Left lung (tissue), 4 donors: ENCODE measurements at regions not wholly inside any gene's neighbourhood (a gene's known extent, or its start where the extent isn't known, plus 50 kb on each side); places are given as distances from the start of the nearest gene placed in this dataset.

Experiments used
- ATAC-seq: fragments of 200-7000 bp; cut with Tn5 transposase; one replicate; pipeline ENCODE4 v1.9.1; 2020; ENCODE audit warnings: moderate library complexity
- DNase-seq, 4 donors: peaks; one replicate each; pipeline ENCODE4 v3.0.0-alpha.2; 2013 to 2020
- H3K27ac ChIP-seq, 2 donors: fragments of 200-600 bp; sonication (generic) in 1 of 2; one replicate each; pipeline versions ENCODE4 v1.5.0 to v1.8.0; 2020 to 2021
- H3K27me3 ChIP-seq, 2 donors: fragments of 200-600 bp; sonication (generic) in 1 of 2; one replicate each; pipeline versions ENCODE4 v1.5.0 to v1.8.0; 2020 to 2021
- H3K36me3 ChIP-seq, 2 donors: fragments of 200-600 bp; sonication (generic) in 1 of 2; one replicate each; pipeline versions ENCODE4 v1.5.0 to v1.8.0; 2020 to 2021
- H3K4me1 ChIP-seq, 2 donors: fragments of 200-600 bp; one replicate each; pipeline ENCODE4 v1.8.0; 2021
- H3K4me3 ChIP-seq, 2 donors: fragments of 200-600 bp; sonication (generic) in 1 of 2; one replicate each; pipeline versions ENCODE4 v1.5.0 to v1.8.0; 2020 to 2021; ENCODE audit warnings: mild to moderate bottlenecking in 1 of 2
- H3K9me3 ChIP-seq, 2 donors: fragments of 200-600 bp; sonication (generic) in 1 of 2; one replicate each; pipeline versions ENCODE4 v1.5.0 to v1.8.0; 2020 to 2021
- intact Hi-C, 2 donors: fragments of 100-400 bp; cut with DNase I; formaldehyde crosslinking; loops; one replicate each; pipeline versions ENCODE4 v1.11.2 to v1.14.2; 2022
- TF ChIP-seq, protein P1 (sequence below), 2 donors: fragments of 200-600 bp; sonication (generic) in 1 of 2; IDR thresholded peaks; one replicate each; pipeline versions ENCODE4 v1.5.0 to v1.8.0; 2021; ENCODE audit warnings: antibody characterized with exemption in 2 of 2
- donor health status: DM: no; HTN: yes; CAD: no.
- donor health status: DM: no; HTN: no; CAD: no.

DNA sequence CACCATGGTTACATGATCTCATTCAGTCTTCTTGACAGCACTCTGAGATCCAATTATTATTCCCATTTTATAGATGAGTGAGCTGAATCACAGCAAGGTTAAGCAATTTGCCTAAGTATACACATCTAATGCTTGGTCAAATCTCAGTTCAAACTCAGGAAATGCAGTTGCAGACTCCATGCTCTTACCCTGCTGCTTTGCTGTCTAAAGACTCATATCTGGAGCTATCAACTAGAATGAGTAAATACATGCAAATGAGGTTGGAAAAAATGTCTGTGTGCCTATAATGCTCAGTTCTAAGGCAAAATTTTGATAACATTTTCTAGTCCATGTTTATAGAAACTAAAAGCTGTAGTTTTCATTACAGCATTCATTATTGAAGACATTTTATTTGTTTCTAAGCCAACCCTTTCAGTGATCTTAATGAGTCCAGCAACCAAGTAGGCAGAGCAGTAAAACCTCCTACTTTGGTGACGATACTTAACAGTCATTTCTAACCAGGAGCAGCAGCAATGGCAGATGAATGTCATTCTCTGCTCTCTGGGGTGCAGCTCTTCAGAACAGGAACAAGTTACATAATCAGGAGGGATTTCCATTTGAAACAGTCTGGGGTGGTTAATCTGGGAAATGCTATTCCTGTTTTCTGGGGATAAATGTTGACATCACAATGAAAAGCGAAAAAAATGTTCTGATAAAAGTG lies 396.8 kb upstream of the UBE2E3 start:
- no peaks in the 10 kb centered on the region for H3K27me3 ChIP-seq
- no peak for ATAC-seq
- no peak for DNase-seq
- TF ChIP-seq, protein P1, sequence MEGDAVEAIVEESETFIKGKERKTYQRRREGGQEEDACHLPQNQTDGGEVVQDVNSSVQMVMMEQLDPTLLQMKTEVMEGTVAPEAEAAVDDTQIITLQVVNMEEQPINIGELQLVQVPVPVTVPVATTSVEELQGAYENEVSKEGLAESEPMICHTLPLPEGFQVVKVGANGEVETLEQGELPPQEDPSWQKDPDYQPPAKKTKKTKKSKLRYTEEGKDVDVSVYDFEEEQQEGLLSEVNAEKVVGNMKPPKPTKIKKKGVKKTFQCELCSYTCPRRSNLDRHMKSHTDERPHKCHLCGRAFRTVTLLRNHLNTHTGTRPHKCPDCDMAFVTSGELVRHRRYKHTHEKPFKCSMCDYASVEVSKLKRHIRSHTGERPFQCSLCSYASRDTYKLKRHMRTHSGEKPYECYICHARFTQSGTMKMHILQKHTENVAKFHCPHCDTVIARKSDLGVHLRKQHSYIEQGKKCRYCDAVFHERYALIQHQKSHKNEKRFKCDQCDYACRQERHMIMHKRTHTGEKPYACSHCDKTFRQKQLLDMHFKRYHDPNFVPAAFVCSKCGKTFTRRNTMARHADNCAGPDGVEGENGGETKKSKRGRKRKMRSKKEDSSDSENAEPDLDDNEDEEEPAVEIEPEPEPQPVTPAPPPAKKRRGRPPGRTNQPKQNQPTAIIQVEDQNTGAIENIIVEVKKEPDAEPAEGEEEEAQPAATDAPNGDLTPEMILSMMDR (IDR thresholded peaks at IDR 0.05), result no peak
- H3K4me1 ChIP-seq, result no peaks in the 10 kb centered on the region
- no peak overlapping the region for H3K27ac ChIP-seq
- no peaks in the 10 kb centered on the region for H3K36me3 ChIP-seq
- intact Hi-C loops, result no loop called here
- H3K4me3 ChIP-seq, result no peak overlapping the region
- no peaks in the 10 kb centered on the region for H3K9me3 ChIP-seq

DNA sequence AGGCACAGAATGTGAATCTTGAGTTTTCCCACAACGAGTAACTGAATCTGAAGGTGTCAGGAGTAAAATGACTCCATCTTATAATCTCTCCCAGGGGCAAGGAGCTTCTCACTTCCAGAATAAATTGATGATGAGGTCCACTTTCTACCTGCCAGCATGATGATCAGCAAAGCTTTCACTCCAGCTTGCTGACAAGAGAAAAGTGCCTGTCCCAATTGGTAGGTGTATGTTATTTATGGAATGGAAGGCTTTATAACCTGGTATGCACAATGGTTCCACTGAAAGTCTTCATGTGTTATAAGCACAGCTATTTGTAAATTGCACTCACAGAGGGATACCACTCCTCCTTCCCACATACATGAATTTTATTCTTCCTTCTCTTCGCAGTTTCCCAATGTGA lies 401.0 kb upstream of the UBE2E3 start:
- Histone ChIP-seq H3K4me3 (no peak overlapping the region), H3K27me3 (no peaks in the 10 kb centered on the region), H3K9me3 (no peaks in the 10 kb centered on the region), H3K36me3 (no peaks in the 10 kb centered on the region), H3K27ac (no peak overlapping the region), H3K4me1 (no peaks in the 10 kb centered on the region)
- TF ChIP-seq, protein P1 (IDR thresholded peaks at IDR 0.05), result no peak
- no peak for DNase-seq
- intact Hi-C loops, result no loop called here
- no peak for ATAC-seq

DNA sequence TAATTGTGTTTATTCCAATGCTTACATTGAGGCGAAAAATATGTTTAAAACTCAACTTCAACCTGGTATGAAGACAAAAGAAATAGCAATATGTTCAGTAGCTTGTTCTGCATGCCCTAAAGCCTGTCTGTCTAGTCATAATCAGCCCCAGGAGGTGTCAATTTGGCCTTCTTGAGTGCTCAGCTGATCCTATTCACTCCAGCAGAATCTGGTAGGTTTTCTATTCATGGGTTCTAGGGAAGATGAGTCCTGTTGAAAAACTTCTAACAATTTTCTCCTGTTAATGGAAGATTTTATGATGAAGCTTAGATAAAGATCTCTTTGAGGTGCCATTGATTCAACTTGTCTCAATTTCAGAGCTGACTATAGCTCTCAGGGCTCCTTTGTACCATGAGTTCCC lies 402.0 kb upstream of the UBE2E3 start:
- intact Hi-C loops, result no loop called here
- DNase-seq (no peak), ATAC-seq (no peak)
- H3K27ac ChIP-seq, result no peak overlapping the region
- no peaks in the 10 kb centered on the region for H3K9me3 ChIP-seq
- H3K36me3 ChIP-seq, result no peaks in the 10 kb centered on the region
- H3K4me3 ChIP-seq, result no peak overlapping the region
- H3K27me3 ChIP-seq, result no peaks in the 10 kb centered on the region
- H3K4me1 ChIP-seq, result no peaks in the 10 kb centered on the region
- TF ChIP-seq, protein P1 (IDR thresholded peaks at IDR 0.05), result no peak

DNA sequence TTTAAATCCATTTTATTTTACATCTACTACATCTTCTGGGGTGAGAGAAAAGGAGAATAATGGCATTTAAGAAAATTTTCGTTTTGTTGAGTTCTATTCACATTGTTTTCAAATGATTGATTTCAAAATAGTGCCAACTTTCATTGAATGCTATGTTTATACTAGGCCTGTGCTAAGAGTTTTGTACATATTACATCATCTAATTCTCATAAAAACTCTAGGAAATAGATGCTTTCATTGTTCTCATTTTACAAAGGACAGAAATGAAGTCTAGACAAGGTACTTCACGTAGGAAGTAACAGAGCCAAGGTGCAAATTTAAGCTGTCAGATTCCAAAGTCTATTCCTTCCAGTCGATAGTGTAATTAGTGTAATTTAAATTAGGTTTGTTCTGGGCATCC lies 402.8 kb upstream of the UBE2E3 start:
- DNase-seq (no peak), ATAC-seq (no peak)
- Histone ChIP-seq H3K36me3 (no peaks in the 10 kb centered on the region), H3K4me1 (no peaks in the 10 kb centered on the region), H3K9me3 (no peaks in the 10 kb centered on the region), H3K27ac (no peak overlapping the region), H3K27me3 (no peaks in the 10 kb centered on the region), H3K4me3 (no peak overlapping the region)
- intact Hi-C loops, result no loop called here
- TF ChIP-seq, protein P1 (IDR thresholded peaks at IDR 0.05), result no peak

DNA sequence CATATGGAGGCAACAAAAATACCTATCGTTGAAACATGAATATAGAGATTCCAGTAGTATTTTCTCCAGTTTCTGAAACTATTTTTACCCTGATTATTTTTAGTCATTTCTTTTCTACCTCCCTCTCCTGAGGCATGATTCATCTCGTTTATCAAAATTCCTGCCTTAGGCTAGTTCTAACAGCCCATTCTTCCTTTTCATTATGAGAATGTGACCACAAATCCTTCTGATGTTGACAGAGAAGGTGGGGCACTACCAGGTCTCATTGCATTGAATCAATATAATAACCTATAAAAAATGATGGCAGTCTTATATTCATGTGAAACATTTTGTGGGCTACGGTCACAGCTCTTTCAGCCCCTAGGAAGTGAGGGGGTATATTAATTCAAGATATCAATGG lies 406.5 kb upstream of the UBE2E3 start:
- Histone ChIP-seq H3K4me3 (no peak overlapping the region), H3K36me3 (no peaks in the 10 kb centered on the region), H3K4me1 (no peaks in the 10 kb centered on the region), H3K9me3 (no peaks in the 10 kb centered on the region), H3K27me3 (no peaks in the 10 kb centered on the region), H3K27ac (no peak overlapping the region)
- no peak for ATAC-seq
- TF ChIP-seq, protein P1 (IDR thresholded peaks at IDR 0.05), result no peak
- DNase-seq, result no peak
- intact Hi-C loops, result no loop called here
